ENCODE measurements at regions not wholly inside any gene's neighbourhood (a gene's known extent, or its start where the extent isn't known, plus 50 kb on each side); places are given as distances from the start of the nearest gene placed in this dataset.

DNA sequence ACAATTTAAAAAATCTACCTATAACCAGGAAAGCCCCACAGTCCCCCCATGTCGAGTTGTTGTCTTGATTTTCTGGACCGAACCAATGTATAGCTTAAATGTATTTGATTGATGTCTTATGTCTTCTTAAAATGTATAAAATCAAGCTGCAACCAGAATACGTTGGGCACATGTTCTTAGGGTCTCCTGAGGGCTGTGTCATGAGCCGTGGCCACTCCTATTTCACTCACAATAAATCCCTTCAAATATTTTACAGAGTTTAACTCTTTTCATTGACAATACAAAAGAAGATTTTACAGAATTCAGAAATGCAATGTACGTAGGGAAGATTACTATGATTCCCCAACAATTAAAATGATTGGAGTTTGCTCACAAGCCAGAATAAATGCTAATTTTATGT lies 428.7 kb upstream of the RAG2 start:
- H3K27me3 ChIP-seq (replicated peaks in 1 of 2; ENCODE audit: control insufficient read depth in 2 of 2, insufficient read depth in 2 of 2, low read length in 1 of 2) = no peaks in the 10 kb centered on the region
- POLR2A ChIA-PET = no interaction called here
- no peak overlapping the region for H3K27ac ChIP-seq (ENCODE audit: control insufficient read depth, insufficient read depth)
- H3K79me2 ChIP-seq (ENCODE audit: control insufficient read depth, insufficient read depth, low read length) = no peaks in the 10 kb centered on the region
- no peaks in the 10 kb centered on the region for H3K9me3 ChIP-seq (replicated peaks; ENCODE audit: control insufficient read depth, insufficient read depth, low read length)
- no peak overlapping the region for H3K4me3 ChIP-seq
- H3K9ac ChIP-seq (ENCODE audit: control insufficient read depth, insufficient read depth, low read length) = no peak overlapping the region
- 16% methylated on average over 5 of the region's 5 CpGs for WGBS (ENCODE audit: insufficient coverage, insufficient replicate concordance, low lambda C conversion rate, missing lambda C conversion rate)
- H3K4me1 ChIP-seq (ENCODE audit: control insufficient read depth, insufficient read depth, low read length) = no peaks in the 10 kb centered on the region
- ATAC-seq (no peak), DNase-seq (ENCODE audit: low read depth, low spot score) (no peak), FAIRE-seq (no peak)
- no peaks in the 10 kb centered on the region for H4K20me1 ChIP-seq (ENCODE audit: control insufficient read depth, insufficient read depth)
- intact Hi-C loops (cut with micrococcal nuclease; ENCODE audit: unreplicated experiment) = no loop called here
- RAD21 ChIA-PET (ENCODE audit: unreplicated experiment) = no interaction called here
- SMC1A ChIA-PET (ENCODE audit: uncharacterized antibody, unreplicated experiment) = interaction anchor here (0.6 kb wide), 1 partner anchor 23 kb away, joined by 5 read pairs; no protein-coding TSS in a partner anchor
- in situ Hi-C loops (cut with MboI) = no loop called here
- no peaks in the 10 kb centered on the region for H3K36me3 ChIP-seq (ENCODE audit: control insufficient read depth in 2 of 2, insufficient read depth in 2 of 2, low read length in 1 of 2)
- no TSS peak for BruUV-seq (replicated peaks)
- no peak overlapping the region for H2AFZ ChIP-seq (ENCODE audit: control insufficient read depth, low read depth, low read length)
- TF ChIP-seq ZNF207 (IDR thresholded peaks at IDR 0.05; ENCODE audit: borderline replicate concordance) = no peak
- no peak overlapping the region for H3K4me2 ChIP-seq (ENCODE audit: control insufficient read depth, insufficient read depth)
- CTCF ChIA-PET = no interaction called here

DNA sequence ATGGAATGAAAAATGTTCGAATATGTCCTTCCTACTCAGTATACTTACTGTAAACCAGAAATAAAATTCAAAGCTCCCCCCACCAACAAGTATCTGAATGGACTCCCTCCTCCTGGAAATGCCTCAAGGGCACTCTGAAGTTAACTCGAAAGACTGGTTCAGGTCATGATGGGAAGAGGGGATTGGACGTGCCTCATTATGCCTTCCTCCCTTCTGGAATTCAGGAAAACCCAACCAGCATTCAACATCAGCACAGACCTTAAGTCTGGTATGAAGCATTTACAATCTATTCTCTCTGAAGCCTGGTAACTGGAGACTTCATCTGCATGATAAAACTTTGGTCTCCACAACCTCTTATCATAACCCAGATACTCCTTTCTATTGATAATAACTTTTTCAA lies 428.3 kb upstream of the RAG2 start:
- no TSS peak for BruUV-seq (replicated peaks)
- Histone ChIP-seq H3K4me2 (ENCODE audit: control insufficient read depth, insufficient read depth) (no peak overlapping the region), H4K20me1 (ENCODE audit: control insufficient read depth, insufficient read depth) (no peaks in the 10 kb centered on the region), H3K36me3 (ENCODE audit: control insufficient read depth in 2 of 2, insufficient read depth in 2 of 2, low read length in 1 of 2) (no peaks in the 10 kb centered on the region), H3K79me2 (ENCODE audit: control insufficient read depth, insufficient read depth, low read length) (no peaks in the 10 kb centered on the region), H3K4me3 (no peak overlapping the region), H3K9ac (ENCODE audit: control insufficient read depth, insufficient read depth, low read length) (no peak overlapping the region), H3K27ac (ENCODE audit: control insufficient read depth, insufficient read depth) (no peak overlapping the region), H3K9me3 (replicated peaks; ENCODE audit: control insufficient read depth, insufficient read depth, low read length) (no peaks in the 10 kb centered on the region), H2AFZ (ENCODE audit: control insufficient read depth, low read depth, low read length) (no peak overlapping the region), H3K4me1 (ENCODE audit: control insufficient read depth, insufficient read depth, low read length) (no peaks in the 10 kb centered on the region), H3K27me3 (replicated peaks in 1 of 2; ENCODE audit: control insufficient read depth in 2 of 2, insufficient read depth in 2 of 2, low read length in 1 of 2) (no peaks in the 10 kb centered on the region)
- ChIA-PET POLR2A (no interaction called here), CTCF (no interaction called here), RAD21 (ENCODE audit: unreplicated experiment) (no interaction called here), SMC1A (ENCODE audit: uncharacterized antibody, unreplicated experiment) (interaction anchor here (1.3 kb wide), 1 partner anchor 16 kb away, joined by 3 read pairs; no protein-coding TSS in a partner anchor)
- WGBS (ENCODE audit: insufficient coverage, insufficient replicate concordance, low lambda C conversion rate, missing lambda C conversion rate) = 0% methylated on average over 3 of the region's 3 CpGs
- DNase-seq (ENCODE audit: low read depth, low spot score) (no peak), ATAC-seq (no peak), FAIRE-seq (no peak)
- in situ Hi-C loops (cut with MboI) = no loop called here
- intact Hi-C loops (cut with micrococcal nuclease; ENCODE audit: unreplicated experiment) = no loop called here
- no peak for TF ChIP-seq CREB1 (IDR thresholded peaks at IDR 0.05; ENCODE audit: low read depth)
- TF ChIP-seq ELK1 (IDR thresholded peaks at IDR 0.05; ENCODE audit: low read depth, low read length) = no peak
- no peak for TF ChIP-seq PRDM15 (CRISPR knock-in tag; IDR thresholded peaks at IDR 0.05)
- TF ChIP-seq, protein P1, sequence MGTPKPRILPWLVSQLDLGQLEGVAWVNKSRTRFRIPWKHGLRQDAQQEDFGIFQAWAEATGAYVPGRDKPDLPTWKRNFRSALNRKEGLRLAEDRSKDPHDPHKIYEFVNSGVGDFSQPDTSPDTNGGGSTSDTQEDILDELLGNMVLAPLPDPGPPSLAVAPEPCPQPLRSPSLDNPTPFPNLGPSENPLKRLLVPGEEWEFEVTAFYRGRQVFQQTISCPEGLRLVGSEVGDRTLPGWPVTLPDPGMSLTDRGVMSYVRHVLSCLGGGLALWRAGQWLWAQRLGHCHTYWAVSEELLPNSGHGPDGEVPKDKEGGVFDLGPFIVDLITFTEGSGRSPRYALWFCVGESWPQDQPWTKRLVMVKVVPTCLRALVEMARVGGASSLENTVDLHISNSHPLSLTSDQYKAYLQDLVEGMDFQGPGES (IDR thresholded peaks at IDR 0.05) = no peak

Data from GM12878 (cell line).